ENCODE measurements at regions not wholly inside any gene's neighbourhood (a gene's known extent, or its start where the extent isn't known, plus 50 kb on each side); places are given as distances from the start of the nearest gene placed in this dataset.

- no peaks in the 10 kb centered on the region for H3K9me3 Mint-ChIP-seq
- TF ChIP-seq CTCF (IDR thresholded peaks at IDR 0.05), result no peak
- DNase-seq, result no peak
- no peak overlapping the region for H3K27ac Mint-ChIP-seq
- no peaks in the 10 kb centered on the region for H3K4me1 Mint-ChIP-seq (ENCODE audit: low read depth)
- no peaks in the 10 kb centered on the region for H3K36me3 Mint-ChIP-seq (ENCODE audit: low read depth)
- no peaks in the 10 kb centered on the region; the same call in 1 of the 2 replicates for H3K27me3 Mint-ChIP-seq (ENCODE audit: insufficient read depth)
- H3K4me3 Mint-ChIP-seq, result no peak overlapping the region
Measured at GRCh38 chr14:34231626-34232025, 230.4 kb downstream of the SPTSSA start.

- H3K4me3 Mint-ChIP-seq, result no peak overlapping the region
- no peak overlapping the region for H3K27ac Mint-ChIP-seq
- no peaks in the 10 kb centered on the region for H3K36me3 Mint-ChIP-seq (ENCODE audit: low read depth)
- H3K27me3 Mint-ChIP-seq (ENCODE audit: insufficient read depth), result no peaks in the 10 kb centered on the region; the same call in 1 of the 2 replicates
- TF ChIP-seq CTCF (IDR thresholded peaks at IDR 0.05), result no peak
- H3K9me3 Mint-ChIP-seq, result no peaks in the 10 kb centered on the region
- no peak for DNase-seq
- H3K4me1 Mint-ChIP-seq (ENCODE audit: low read depth), result no peaks in the 10 kb centered on the region
Measured at GRCh38 chr14:34229140-34229539, 232.9 kb downstream of the SPTSSA start.

- Mint-ChIP-seq H3K9me3 (no peaks in the 10 kb centered on the region), H3K4me3 (no peak overlapping the region), H3K27ac (no peak overlapping the region), H3K36me3 (ENCODE audit: low read depth) (no peaks in the 10 kb centered on the region), H3K27me3 (ENCODE audit: insufficient read depth) (no peaks in the 10 kb centered on the region; the same call in 1 of the 2 replicates), H3K4me1 (ENCODE audit: low read depth) (no peaks in the 10 kb centered on the region)
- DNase-seq, result no peak
- no peak for TF ChIP-seq CTCF (IDR thresholded peaks at IDR 0.05)
Measured at GRCh38 chr14:34228650-34228976, 233.4 kb downstream of the SPTSSA start.

GRCh38 chr14:34227834-34228649 is 234.0 kb downstream of the SPTSSA start:
- peak; percentile 36 for DNase-seq
- H3K27me3 Mint-ChIP-seq (ENCODE audit: insufficient read depth), result no peaks in the 10 kb centered on the region; the same call in 1 of the 2 replicates
- TF ChIP-seq CTCF (IDR thresholded peaks at IDR 0.05), result peak; percentile 82
- no peaks in the 10 kb centered on the region for H3K9me3 Mint-ChIP-seq
- H3K27ac Mint-ChIP-seq, result no peak overlapping the region
- H3K36me3 Mint-ChIP-seq (ENCODE audit: low read depth), result no peaks in the 10 kb centered on the region
- H3K4me1 Mint-ChIP-seq (ENCODE audit: low read depth), result no peaks in the 10 kb centered on the region
- H3K4me3 Mint-ChIP-seq, result no peak overlapping the region; the same call in 1 of the 2 replicates

- TF ChIP-seq CTCF (IDR thresholded peaks at IDR 0.05), result no peak
- no peaks in the 10 kb centered on the region for H3K27me3 Mint-ChIP-seq (ENCODE audit: insufficient read depth)
- H3K36me3 Mint-ChIP-seq (ENCODE audit: low read depth), result no peaks in the 10 kb centered on the region
- no peaks in the 10 kb centered on the region for H3K4me1 Mint-ChIP-seq (ENCODE audit: low read depth)
- no peak overlapping the region for H3K4me3 Mint-ChIP-seq
- H3K9me3 Mint-ChIP-seq, result no peaks in the 10 kb centered on the region
- no peak overlapping the region for H3K27ac Mint-ChIP-seq
- no peak for DNase-seq
Measured at GRCh38 chr14:34224221-34224620, 237.8 kb downstream of the SPTSSA start.
